Activated CD8-positive, alpha-beta memory T cell treated with anti-CD3 and anti-CD28 coated beads for 48 hours (primary cell): ENCODE measurements at regions not wholly inside any gene's neighbourhood (a gene's known extent, or its start where the extent isn't known, plus 50 kb on each side); places are given as distances from the start of the nearest gene placed in this dataset.

Experiments used
- DNase-seq, 3 experiments: peaks; one replicate each; pipeline ENCODE4 v3.0.0-alpha.2; 2020; ENCODE audit warnings: low read depth in 2 of 3, low spot score in 2 of 3

DNA sequence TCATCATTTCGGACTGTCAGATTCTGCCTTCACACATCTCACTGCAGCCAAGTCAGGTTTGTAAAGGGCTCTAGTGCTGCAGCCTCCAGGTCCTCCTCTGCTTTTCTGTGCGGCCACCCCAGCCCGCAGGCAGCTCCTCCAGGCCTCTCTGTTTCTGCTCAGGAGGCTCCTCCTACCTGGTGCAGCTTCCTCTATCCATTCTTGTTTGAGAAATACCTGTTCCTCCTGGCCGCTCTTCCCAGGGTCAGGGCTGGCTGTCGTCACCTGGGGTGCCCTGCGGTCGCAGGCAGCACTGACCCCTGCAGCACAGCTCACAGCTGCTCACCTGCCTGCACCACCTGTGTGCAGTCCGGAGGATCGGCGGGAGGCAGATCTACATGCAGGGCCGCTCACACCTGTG is 387.7 kb upstream of the IRX4 start:
- DNase-seq, result no peak

DNA sequence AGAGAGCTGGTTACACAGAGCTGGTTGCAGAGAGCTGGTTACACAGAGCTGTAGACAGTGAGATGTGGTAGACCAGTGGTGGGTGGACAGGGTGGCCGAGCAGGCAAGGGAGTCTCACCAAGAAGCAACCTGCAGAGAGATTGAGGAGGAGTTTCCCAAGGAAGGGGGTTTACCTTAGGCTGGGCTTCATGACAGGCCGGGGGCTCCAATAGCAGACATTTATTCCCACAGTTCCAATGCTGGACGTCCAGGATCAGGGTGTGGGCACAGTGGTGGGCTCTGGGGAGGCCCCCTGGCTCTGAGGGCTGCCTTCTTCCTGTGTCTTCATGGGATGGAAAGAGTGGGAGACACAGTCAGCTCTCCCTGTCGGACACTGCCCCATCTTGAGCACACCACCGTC is 386.9 kb upstream of the IRX4 start:
- no peak for DNase-seq

- no peak for DNase-seq
Measured at GRCh38 chr5:2267991-2268390, 385.3 kb upstream of the IRX4 start.

DNA sequence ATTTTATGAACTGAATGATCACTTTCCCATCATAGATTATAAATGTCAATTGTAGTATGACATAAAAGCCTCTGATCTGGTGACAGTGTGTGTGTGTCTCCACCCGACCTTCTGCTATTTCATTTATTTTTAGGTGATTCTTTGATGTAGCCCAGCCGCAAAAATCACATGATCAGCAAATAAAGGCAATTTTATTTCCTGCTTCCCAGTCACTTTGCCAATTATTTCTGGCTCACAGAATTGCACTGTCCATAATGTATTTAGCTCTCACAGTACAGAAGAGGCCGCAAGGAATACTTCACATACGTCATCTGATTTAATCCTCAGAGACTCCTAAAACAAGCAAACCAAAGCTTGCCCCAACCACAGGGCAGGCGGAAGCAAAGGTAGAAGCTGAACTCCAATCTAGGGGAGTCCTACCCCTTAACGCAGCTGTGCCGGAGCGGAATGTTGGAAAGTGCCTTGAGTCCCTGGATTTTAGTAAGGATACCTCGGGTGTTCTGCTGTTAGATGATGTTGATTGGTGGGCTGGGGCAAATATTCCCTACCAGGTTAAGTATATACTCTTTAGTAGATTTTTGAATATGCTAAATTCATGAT is 384.0 kb upstream of the IRX4 start:
- DNase-seq, result no peak

DNA sequence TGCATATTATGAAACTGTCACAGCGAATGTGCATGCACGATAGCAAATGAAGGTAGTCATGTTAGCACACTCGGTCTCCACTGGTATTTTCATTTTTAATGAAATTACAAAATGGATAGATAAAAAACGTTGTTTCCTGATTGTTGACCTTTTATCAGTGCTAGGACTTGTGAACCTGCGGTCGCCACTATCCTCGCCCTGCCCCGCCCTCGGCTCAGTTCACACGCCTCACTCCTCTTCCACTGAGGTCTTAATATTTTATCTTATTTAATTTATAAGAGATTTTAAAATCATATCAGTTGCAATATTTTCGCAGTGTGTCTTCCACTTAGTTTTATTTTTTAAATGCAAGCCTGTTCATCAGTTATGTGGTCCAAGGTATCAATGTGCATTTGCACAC is 382.6 kb upstream of the IRX4 start:
- DNase-seq, result no peak

- no peak for DNase-seq
Measured at GRCh38 chr5:2263763-2264162, 381.0 kb upstream of the IRX4 start.

DNA sequence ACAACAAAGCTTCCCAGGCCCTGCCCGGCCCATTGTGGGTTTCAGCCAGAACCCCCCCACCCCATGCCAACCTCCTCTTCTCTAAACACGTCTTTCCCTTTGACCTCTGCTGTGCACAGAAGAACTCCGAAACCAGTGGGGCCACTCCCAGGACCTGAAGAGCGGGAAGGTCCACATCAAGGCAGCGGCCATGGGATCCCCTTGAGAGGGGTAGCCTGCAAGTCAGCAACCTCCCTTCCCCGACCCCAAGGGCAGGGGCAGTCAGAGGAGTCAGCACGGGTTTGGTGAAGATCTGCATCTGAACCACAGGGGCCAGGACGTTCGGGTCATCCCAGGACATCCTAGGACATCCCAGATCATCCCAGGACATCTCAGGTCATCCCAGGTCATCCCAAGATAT is 379.9 kb upstream of the IRX4 start:
- DNase-seq, result no peak

DNA sequence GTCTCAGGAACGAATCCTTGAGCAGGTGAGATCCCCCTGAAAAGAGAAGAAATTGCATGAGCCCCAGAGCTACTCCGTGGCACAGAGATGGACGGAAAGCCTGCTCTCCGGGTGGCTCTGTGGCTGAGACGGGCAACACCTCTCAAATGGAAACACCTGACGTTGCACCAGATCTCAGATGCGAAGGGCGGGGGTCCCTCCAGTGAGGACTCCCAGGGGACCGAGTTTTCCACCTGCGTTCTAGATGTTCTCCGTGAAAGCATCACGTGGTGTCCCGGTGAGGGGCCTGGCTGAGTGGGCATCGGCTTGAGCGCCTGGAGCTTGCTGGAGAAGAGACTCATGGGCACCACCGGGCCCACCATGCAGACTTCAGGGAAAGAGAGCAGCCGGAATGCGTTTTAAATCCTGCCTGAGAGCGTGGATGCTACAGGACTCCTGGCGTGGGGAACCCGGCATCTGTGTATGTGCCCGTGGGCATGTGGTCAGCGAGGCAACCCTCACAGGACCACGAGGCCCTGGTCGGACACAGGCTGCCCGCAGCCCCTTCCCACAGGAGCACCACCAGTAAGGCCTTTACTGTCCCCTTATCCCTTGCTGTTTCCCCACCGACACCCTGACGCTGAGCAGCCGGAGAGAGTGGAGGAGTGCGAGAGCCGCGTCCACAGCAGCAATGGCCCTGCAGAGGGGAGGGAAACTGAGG is 378.4 kb upstream of the IRX4 start:
- DNase-seq, result no peak

- DNase-seq, result no peak
Measured at GRCh38 chr5:2260211-2261003, 377.7 kb upstream of the IRX4 start.

- DNase-seq, result no peak
Measured at GRCh38 chr5:2259494-2260107, 376.9 kb upstream of the IRX4 start.

DNA sequence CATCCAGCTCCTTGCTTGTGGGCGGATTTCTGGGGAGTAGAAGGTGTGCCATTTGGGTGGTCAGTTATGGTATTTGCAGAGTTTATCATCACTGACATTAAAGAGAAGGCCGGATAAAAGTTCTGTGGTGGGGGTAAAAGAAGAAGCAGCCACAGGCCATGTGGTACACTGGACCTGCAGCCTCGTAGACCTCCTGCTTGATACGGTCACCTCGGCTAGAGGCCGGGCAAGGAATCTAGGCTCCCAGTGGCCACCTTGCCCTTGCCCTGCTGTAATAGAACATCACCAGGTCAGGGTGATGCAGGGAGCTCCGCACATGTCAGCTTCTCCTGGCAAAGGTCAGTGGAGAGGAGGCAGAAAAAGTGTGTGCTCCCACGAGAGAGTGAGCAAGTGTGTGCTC is 376.1 kb upstream of the IRX4 start:
- DNase-seq, result no peak

DNA sequence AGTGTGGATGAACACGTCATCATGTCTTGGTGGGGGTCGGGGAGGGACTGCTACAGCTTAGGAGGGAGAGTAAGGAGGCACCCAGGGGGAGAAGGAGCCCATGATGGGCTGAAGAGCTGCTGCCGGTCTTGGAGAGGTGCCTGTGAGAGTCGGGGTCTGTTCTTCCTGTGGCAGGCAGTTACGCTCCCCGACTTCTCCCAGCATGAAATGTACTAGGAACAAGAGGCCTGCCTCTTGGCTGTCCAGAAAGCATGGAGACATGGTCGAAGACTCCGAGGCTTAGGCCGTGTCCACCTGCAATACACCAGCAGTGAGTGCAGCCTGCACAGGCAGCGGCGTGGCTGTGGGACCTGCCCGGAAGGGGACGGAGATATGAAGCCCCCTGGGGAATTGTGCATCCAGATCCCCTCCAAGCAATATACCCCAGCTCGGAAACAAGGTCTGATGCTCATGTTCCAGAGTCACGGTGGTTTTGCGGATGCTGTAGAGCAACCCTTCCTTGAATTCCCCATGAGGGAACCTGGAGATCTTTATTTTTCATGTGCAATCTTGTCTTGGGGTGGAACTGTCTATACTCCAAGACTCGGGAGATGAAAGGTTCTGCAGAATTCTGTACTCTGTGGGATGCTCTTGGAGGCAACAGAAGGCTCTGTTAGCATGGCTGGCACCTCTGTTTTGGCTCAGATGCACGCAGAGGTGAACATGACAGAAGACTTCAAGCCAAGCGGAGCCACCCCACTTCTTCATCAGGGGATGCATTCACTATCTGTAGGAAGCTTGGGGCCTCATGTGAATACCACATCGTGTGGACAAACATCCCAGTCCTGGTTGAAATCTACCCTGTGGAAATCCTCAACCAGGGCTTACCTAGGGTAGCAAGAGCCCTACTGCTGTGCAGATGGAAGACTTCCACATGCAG is 374.9 kb upstream of the IRX4 start:
- DNase-seq, result no peak

DNA sequence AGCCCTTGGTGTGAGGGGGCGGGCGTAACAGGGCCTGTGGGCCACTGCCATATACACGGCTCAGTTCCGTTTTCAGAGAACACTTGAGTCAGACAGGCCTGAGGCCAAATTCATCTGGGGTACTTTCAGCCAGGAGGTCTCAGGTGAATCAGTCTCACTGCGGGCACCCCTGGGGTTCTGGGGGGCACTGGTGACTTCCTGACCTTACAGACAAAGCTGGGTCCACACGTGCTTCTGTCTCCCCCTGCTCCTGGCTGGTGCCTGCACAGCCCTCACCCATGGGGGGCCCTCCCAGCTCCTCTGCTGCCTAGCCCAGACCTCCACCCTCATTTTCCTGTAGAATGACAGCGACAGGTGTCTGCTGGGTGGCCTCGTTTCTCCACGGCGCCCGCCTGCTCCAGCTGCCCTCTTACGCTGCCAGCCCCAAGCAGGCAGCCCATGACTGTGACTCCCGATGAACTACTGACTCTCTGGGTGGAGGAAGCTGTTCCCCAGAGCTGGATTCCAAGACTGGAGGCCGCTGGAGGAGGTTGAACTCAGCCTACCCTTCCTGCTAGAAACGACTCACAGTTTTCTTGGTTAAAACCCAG is 374.1 kb upstream of the IRX4 start:
- DNase-seq, result no peak

- no peak for DNase-seq
Measured at GRCh38 chr5:2255915-2256690, 373.4 kb upstream of the IRX4 start.

- no peak for DNase-seq
Measured at GRCh38 chr5:2254880-2255750, 372.4 kb upstream of the IRX4 start.

DNA sequence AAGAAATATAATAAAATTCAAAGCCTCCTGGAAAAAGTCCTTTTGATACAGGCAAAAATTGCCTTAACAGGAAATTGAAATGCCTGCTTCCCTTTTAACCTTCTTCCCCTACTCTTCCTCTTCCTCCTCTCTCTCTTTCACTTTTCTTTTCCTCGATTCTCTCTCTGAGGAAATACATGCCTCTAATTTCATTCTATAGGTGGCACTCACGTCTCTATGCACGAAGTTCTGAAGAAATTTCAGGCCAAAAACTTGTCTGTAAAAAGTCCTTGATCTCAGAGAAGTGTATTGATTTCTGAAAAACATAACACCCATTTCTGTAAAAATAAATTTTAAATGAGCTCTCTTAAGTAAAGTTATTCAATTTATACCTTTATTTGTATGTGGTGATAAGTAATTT is 371.7 kb upstream of the IRX4 start:
- no peak for DNase-seq

GRCh38 chr5:2253040-2253975 is 370.6 kb upstream of the IRX4 start:
- no peak for DNase-seq

DNA sequence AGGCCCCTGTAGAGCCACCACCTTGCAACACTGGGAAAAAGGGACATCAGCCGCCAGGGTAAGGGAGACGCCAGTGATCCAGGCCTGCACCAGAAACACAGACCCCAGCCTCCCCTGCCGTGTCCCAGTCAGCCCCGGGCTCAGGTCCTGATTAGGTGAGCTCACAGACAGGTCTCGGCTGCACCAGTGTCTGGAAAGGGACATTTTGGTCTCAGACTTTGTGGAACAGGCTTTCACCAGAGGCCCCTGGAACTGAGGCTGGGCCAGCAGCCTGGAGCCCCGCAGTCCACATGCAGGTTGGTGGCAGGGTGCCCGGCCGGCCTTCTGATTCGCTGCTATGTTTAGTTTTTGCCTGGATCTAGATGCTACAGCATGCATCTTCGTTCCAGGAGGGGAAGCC is 369.0 kb upstream of the IRX4 start:
- DNase-seq, result no peak
